Breast epithelium (tissue), 3 donors: ENCODE measurements at regions not wholly inside any gene's neighbourhood (a gene's known extent, or its start where the extent isn't known, plus 50 kb on each side); places are given as distances from the start of the nearest gene placed in this dataset.

Source experiments
- POLR2A ChIP-seq: fragments of 450-650 bp; IDR thresholded peaks from one replicate; pipeline ENCODE4 v1.6.1; 2016; ENCODE audit warnings: antibody characterized with exemption, mild to moderate bottlenecking, moderate library complexity
- POLR2AphosphoS5 ChIP-seq, 3 donors: sonication (generic); formaldehyde crosslinking; IDR thresholded peaks; one replicate each; pipeline ENCODE4 v1.6.1; 2017; ENCODE audit warnings: antibody characterized with exemption in 3 of 3
- TF ChIP-seq, protein P1 (sequence below), 3 donors: fragments of 450-650 bp; IDR thresholded peaks; one replicate each; pipeline ENCODE4 v1.5.1; 2016 to 2017; ENCODE audit warnings: antibody characterized with exemption in 3 of 3, mild to moderate bottlenecking in 3 of 3, moderate library complexity in 3 of 3

DNA sequence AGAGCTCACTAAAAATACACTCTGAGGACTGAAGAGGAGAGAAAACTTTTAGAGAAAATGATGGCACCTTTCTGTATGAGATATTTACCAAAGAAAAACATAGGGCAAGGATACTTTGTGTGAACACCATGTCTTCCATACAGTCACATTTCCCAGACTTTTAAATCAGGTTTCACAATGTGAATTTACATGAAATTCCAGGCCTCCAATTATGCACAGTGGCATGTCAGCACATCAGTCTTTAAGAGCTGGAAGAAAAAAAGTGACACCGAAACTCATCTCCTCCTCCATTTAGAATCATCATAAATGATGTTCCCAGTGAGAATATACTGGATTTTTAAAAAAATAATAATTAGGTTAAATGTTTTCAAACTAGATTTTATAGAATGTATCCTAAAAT, 232.2 kb upstream of the UBASH3B start:
- TF ChIP-seq, protein P1, sequence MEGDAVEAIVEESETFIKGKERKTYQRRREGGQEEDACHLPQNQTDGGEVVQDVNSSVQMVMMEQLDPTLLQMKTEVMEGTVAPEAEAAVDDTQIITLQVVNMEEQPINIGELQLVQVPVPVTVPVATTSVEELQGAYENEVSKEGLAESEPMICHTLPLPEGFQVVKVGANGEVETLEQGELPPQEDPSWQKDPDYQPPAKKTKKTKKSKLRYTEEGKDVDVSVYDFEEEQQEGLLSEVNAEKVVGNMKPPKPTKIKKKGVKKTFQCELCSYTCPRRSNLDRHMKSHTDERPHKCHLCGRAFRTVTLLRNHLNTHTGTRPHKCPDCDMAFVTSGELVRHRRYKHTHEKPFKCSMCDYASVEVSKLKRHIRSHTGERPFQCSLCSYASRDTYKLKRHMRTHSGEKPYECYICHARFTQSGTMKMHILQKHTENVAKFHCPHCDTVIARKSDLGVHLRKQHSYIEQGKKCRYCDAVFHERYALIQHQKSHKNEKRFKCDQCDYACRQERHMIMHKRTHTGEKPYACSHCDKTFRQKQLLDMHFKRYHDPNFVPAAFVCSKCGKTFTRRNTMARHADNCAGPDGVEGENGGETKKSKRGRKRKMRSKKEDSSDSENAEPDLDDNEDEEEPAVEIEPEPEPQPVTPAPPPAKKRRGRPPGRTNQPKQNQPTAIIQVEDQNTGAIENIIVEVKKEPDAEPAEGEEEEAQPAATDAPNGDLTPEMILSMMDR (IDR thresholded peaks at IDR 0.05), result no peak
- no peak for TF ChIP-seq POLR2A
- no peak for TF ChIP-seq POLR2AphosphoS5 (IDR thresholded peaks at IDR 0.05)
